Colon (tissue), 2 donors: ENCODE measurements at regions not wholly inside any gene's neighbourhood (a gene's known extent, or its start where the extent isn't known, plus 50 kb on each side); places are given as distances from the start of the nearest gene placed in this dataset.
"Not testable (repeated sequence)": the region's sequence is repeated elsewhere in the genome, so short reads cannot be mapped to it uniquely, and the experiment has no call there.

Source experiments
- FAIRE-seq: peaks from 2 replicates; lab custom pipeline; 2012; peaks lifted over from hg19 to GRCh38; lab: Jason Lieb, UNC
- donor health status: control.
- donor health status: control.

DNA sequence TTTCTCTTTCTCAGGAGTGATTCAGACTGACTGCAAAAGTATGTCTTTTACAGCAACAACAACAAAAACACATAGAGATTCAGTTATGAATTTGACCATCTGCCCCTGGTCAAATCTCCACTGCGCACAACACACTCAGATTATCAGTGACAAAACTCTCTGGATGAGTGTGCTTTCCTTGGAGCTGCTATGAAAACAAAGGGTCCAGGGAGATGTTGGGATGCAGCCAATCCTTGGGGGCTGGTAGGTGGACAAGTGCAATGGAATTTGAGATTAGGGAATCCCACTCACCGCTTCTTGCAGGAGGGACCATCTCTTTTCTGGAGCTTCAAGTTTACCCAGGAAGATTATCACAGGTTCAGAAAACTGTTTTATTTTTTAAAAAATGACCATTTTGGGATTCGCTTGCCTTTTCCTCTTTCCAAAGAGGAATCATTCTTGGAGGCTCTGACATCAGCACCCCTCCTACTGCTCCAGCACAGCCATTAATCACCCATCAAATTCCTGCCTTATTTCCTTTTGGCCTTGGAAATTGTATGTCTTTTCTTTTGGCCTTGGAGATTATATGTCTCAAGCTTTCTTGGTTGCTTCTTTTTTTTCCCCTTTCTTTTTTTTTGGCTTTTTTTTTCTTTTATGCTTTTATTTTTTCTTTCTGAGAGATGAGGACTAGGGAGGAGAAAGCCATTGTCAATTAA, 311.8 kb downstream of the TSHZ3 start:
- no peak for FAIRE-seq

GRCh38 chr19:31031455-31031854, 317.8 kb downstream of the TSHZ3 start:
- not testable (repeated sequence) for FAIRE-seq

DNA sequence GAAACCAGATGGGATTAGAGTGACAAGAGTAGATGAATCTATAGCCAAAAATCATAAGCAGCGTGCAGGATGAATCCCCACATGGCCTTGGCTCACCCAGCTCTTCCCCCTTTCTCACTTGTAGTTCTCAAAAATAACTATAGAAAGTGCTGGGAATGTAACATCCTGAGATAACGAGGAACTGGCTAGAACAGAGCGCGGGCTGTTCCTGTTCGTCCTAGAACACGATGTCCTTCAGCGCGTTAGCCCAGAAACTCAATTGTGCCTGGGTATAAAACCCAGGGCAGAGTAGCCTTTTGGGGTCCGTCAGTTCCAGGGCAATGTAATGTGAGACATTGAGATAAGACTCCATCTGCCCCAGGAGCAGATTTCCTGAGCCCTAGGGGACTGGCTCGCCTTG, 326.2 kb downstream of the TSHZ3 start:
- FAIRE-seq: no peak

DNA sequence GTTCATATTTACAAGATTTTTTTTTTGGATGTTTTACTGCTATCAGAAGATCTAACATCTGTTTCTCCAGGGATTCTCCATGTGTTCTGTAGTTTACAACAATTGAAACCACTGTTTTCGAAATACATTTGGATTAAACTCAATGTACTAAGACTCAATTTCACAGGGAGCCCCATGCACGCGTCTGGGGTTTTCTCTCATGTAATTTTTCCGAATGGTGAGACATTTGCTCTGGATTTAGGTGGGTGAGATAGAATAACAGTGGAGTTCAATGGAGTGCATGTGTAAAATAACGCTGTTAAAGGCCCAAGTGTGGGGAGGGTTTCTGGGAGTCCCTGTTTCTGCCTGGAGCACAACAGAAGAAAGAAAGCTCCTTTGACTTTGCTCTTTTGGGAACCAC, 330.3 kb downstream of the TSHZ3 start:
- FAIRE-seq: no peak

- no peak for FAIRE-seq
Measured at GRCh38 chr19:31015778-31016177, 333.5 kb downstream of the TSHZ3 start.

- no peak for FAIRE-seq
Measured at GRCh38 chr19:31014668-31015067, 334.6 kb downstream of the TSHZ3 start.

DNA sequence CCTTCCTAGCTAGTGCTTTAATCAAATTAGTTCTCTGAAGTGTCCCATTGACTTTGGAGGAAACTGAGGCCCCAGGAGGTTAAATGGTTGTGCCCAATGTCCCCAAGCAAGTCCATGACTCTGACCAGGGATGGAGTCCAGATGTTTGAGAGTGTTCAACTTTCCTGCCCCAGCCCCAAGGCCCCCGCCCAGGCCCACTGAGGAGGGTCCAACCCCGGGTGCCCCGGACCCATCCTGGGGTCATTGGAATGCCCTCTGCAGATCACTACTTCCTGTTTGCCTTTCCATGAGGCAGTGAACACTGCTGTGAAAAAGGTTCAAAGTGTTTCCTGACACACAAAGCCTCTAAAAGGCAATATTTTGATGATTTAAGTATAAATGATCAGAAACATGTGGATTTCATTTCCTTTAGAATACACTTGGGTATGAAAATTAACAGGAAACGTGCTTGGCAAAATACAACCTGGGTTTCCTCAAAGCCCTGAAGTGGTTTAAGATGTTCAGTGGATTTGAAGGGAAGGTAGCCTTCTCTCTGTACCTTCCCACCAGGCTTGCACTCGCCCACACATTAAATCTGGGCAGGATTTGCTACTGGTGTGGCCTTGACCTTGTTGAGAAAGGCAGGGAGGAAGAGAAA, 335.7 kb downstream of the TSHZ3 start:
- no peak for FAIRE-seq

DNA sequence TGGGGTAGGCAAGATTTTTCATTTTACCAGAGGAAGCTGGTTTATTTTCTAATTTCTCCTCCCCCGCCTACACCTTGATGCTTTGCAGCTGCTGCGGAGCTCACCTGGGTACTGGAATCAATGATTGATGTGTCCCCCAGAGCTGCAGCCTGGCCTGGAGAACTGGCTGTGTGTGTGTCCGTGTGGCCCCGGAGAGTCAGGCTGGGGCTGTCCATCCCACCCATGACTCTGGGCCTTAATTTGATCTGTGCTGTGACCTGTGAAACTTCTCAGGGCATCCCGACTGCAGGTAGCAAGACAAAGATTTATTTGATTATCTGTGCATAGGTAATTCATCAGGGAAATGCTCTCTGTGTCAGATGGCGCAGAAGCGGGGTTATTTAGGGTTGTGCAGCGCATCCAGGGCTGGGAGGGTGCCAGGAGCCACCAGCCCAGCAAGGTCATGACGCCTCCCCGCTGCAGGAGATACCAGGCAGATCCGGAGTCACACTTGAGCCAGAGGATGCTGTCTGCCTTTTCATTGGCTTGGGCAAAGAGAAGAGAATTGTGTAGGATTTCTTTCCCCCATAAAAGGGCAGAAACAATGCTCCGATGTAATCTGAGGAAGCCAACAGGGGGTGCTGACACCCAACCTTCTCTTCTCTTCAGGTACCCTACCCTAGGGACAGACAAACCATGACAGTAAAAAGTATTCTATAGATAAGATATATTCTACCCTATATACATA, 346.6 kb downstream of the TSHZ3 start:
- no peak for FAIRE-seq

- FAIRE-seq: no peak
Measured at GRCh38 chr19:31001991-31002390, 347.2 kb downstream of the TSHZ3 start.

DNA sequence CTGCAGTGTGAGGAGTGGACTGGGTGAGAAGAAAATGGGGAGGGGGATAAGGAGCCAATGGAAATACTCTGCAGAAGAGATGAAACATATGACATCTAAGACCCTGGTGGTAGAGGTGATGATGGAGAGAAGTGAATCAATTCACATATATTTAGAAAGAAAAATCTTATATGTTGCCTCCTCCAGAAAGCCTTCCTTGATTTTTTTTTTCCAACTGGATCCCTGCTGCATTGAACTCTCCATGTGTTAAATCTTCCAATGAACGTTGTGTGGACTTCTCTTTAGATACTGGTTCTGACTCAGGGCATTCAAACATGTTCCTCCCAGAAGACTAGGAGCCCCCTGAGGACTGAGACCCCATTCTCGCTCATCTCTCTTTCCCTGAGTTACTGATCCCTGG, 348.3 kb downstream of the TSHZ3 start:
- no peak for FAIRE-seq

- FAIRE-seq: no peak
Measured at GRCh38 chr19:30999726-31000125, 349.5 kb downstream of the TSHZ3 start.

- FAIRE-seq: no peak
Measured at GRCh38 chr19:30997222-30997621, 352.0 kb downstream of the TSHZ3 start.

DNA sequence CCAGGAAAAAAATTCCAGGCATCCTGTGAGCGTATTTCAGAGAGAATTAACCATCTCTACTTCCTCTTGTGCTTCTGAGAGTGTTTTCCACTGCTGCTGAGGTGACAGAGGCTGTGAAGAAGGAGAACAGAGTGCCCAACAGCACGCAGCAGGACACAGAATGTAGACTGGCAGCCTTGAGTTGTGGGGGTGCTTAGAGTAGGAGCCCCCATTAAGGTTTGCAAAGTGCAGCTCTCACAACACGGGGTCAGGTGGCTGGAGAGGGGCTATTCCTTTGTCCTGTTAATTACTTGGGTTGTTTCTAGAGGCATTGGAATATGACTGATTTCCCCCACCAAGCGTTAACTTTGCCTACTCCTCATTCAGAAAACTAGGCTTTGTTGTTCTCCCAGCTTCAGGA, 370.6 kb downstream of the TSHZ3 start:
- no peak for FAIRE-seq

DNA sequence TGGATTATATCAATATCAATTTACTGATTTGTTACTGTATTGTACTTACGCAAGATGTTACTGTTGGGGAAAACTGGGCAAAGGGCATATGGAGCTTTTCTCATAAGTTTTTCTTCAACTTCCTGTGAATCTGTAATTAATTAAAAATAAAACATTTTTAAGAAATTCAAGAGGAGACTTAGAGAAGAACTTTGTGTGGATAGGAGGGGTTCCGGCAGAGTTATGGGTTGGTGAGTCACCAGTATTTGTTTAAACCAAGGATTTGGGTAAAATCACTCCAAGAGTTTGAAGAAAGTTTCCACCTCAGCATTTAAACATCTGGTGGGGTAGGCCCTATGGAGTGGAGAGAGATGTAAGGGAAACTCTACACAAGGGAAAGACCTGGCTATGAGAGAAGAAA, 379.6 kb downstream of the TSHZ3 start:
- FAIRE-seq: no peak

DNA sequence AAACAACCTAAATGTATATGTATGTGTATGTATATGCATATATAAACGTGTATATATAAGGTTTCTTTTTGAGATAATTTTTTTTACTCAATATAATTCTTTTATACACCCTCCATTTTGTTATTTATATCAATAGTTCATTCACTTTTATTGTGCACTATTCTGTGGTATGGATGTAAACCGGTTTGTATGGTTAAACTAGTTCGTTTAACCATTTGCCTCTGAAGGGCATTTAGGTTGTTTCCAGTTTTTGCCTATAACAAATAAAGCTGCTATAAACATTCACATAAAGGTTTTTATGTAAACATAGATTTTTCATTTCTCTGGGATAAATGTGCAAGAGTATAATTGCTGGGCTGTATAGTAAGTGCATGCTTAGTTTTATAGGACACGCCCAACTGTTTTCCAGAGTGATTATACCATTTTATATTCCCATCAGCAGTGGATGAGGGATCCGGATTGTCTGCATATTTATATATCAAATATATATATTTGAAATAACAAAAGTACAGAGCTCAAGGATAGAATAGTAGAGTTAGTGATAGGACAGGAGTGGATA, 380.3 kb downstream of the TSHZ3 start:
- peak; percentile 78 for FAIRE-seq

DNA sequence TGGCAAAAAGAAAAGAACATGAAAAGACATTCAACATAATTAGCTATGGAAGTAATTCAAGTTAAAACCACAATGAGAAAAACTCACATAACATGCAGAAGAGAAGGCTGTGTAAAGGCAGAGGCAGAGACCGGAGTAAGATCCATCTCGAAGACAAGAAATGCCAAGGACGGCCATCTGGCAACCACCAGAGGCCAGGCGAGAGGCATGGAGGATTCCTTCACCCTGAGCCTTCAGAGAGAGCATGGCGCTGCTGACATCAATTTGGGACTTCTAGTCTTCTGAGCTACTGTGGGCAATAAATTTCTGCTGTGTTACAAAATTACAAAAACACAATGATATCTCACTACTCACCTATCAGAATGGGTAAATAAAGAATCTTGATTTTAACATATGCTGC, 381.0 kb downstream of the TSHZ3 start:
- FAIRE-seq: no peak

GRCh38 chr19:30966486-30966885, 382.8 kb downstream of the TSHZ3 start:
- FAIRE-seq: no peak

GRCh38 chr19:30959011-30959410, 390.2 kb downstream of the TSHZ3 start:
- FAIRE-seq: no peak

DNA sequence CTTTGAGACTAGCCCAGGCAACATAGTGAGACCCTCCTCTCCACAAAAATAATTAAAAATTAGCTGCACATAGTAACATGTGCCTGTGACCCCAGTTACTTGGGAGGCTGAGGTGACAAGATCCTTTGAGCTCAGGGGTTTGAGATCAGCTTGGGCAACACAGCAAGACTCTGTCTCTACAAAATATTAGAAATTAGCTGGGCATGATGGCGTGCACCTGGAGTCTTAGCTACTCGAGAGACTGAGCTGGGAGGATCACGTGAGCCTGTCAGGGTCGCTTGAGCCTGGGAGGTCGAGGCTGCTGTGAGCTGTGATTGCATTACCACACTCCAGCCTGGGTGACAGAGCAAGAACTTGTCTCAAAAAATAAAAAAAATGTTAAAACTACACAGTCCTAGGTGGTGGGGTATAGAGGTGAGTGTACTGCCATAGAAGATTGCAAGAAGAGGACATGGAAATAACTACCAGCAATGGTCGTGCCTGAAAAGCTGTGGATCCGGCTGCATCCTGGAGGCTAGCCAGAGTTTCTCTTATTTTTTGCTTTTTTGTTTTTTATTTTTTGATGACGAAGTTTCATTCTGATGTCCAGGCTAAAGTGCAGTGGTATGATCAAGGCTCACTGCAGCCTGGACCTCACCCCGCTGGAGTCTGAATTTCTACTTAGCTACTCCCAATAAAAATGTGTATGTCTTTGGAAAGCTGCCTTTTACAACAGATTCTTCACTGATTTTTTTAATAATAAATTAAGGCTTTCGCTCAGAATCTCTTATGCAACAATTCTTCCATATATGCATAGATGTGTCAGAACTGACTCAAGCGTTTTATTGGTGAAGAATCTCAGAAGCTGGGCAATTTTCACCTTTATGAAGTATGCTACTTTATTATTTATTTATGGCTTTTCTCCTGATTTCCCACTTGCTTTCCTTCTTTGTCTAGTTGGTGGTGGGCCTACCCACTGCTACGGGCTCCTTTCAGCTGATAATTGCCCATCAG, 393.8 kb downstream of the TSHZ3 start:
- FAIRE-seq: no peak

GRCh38 chr19:30944276-30944932, 404.8 kb downstream of the TSHZ3 start:
- FAIRE-seq: not testable (repeated sequence)

DNA sequence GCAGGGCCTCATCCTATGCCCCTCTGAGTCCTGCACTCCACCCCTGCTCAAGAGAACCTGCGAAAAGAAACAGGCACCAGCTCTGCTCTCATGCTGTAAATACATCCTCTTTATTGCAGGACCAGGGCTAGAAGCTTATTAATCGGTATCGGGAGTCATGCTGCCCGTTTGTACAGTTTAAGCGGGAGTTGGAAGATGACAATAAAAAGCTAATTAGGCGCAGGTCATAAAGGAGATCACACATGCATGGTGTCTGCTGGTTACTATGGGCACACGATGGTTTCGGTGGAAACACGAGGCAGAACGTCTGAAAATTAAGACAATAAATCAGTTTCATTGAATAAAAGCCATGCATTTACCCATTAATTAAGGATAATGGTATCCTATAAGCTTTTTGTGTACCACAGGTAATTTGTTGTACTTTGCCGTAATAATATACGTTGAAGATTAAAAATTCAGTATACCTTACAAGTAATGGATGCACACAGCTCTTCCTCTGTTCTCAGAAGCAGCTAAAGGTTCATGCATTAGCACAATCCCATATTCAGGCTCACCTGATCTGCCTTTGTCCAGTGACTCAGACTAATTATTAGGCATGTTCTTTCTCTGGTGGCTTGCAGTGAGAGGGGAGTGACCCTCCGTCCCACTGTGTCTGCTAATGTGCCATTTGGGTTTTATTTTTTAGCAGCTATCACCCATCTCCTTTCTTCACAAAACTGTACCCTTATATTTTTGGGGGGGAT, 406.0 kb downstream of the TSHZ3 start:
- FAIRE-seq: no peak
